Keratinocyte (primary cell): ENCODE measurements at regions not wholly inside any gene's neighbourhood (a gene's known extent, or its start where the extent isn't known, plus 50 kb on each side); places are given as distances from the start of the nearest gene placed in this dataset.

Source experiments
- DNase-seq: peaks from one replicate; pipeline ENCODE4 v3.0.0-alpha.2; 2011; ENCODE audit warnings: low read depth, missing footprints, low spot score
- FAIRE-seq: peaks from 2 replicates; lab custom pipeline; 2011; peaks lifted over from hg19 to GRCh38; lab: Jason Lieb, UNC
- H2AFZ ChIP-seq: 2 replicates; pipeline ENCODE4 v1.6.0; 2012; ENCODE audit warnings: low read length, control low read depth, inconsistent platforms; ENCODE audit not compliant: control insufficient read depth
- H3K27ac ChIP-seq: 2 replicates; pipeline ENCODE4 v1.5.1; 2011; ENCODE audit warnings: low read length; ENCODE audit not compliant: control insufficient read depth, insufficient read depth
- H3K27me3 ChIP-seq: 3 replicates; pipeline ENCODE4 v1.6.0; 2011; ENCODE audit warnings: low read length; ENCODE audit not compliant: control insufficient read depth, insufficient read depth; ENCODE audit errors: extremely low read depth
- H3K36me3 ChIP-seq, 2 experiments: 2 replicates in 1 of 2; 3 replicates in 1 of 2; pipeline ENCODE4 v1.5.1; 2011; ENCODE audit warnings: low read length in 2 of 2, mild to moderate bottlenecking in 1 of 2; ENCODE audit not compliant: control insufficient read depth in 2 of 2, insufficient read depth in 2 of 2; ENCODE audit errors: extremely low read depth in 1 of 2
- H3K4me1 ChIP-seq: 3 replicates; pipeline ENCODE4 v1.5.1; 2011; ENCODE audit warnings: low read length; ENCODE audit not compliant: control insufficient read depth, insufficient read depth; ENCODE audit errors: extremely low read depth
- H3K4me2 ChIP-seq: 3 replicates; pipeline ENCODE4 v1.6.0; 2011; ENCODE audit warnings: low read depth, low read length; ENCODE audit not compliant: control insufficient read depth, insufficient read depth; ENCODE audit errors: extremely low read depth
- H3K4me3 ChIP-seq, 3 experiments: fragments of 200-600 bp in 1 of 3; sonication (generic) in 1 of 3; 2 replicates in 2 of 3; 3 replicates in 1 of 3; pipeline ENCODE4 v1.5.1; 2011 to 2016; ENCODE audit warnings: low read length in 3 of 3, mild to moderate bottlenecking in 3 of 3, control low read depth in 2 of 3, inconsistent platforms in 1 of 3, low read depth in 1 of 3, mixed read lengths in 1 of 3, mixed run types in 1 of 3, moderate library complexity in 1 of 3; ENCODE audit not compliant: control insufficient read depth in 2 of 3, insufficient read depth in 2 of 3; ENCODE audit errors: extremely low read depth in 1 of 3
- H3K79me2 ChIP-seq: 2 replicates; pipeline ENCODE4 v1.6.0; 2012; ENCODE audit warnings: low read length; ENCODE audit not compliant: control insufficient read depth, insufficient read depth
- H3K9ac ChIP-seq: 3 replicates; pipeline ENCODE4 v1.6.0; 2011; ENCODE audit warnings: low read length; ENCODE audit not compliant: control insufficient read depth, insufficient read depth; ENCODE audit errors: extremely low read depth
- H3K9me1 ChIP-seq: 3 replicates; pipeline ENCODE4 v1.6.0; 2011; ENCODE audit warnings: low read length; ENCODE audit not compliant: control insufficient read depth, insufficient read depth; ENCODE audit errors: extremely low read depth
- H3K9me3 ChIP-seq: 2 replicates; pipeline ENCODE4 v1.5.1; 2012; ENCODE audit warnings: low read depth, low read length; ENCODE audit not compliant: control insufficient read depth
- H4K20me1 ChIP-seq: 3 replicates; pipeline ENCODE4 v1.6.0; 2011; ENCODE audit warnings: low read length; ENCODE audit not compliant: control insufficient read depth, insufficient read depth; ENCODE audit errors: extremely low read depth
- EZH2 ChIP-seq: IDR thresholded peaks from one replicate; pipeline ENCODE4 v1.6.1; 2012; ENCODE audit warnings: inconsistent platforms, mild to moderate bottlenecking, low read length, moderate library complexity
- dilution Hi-C: fragments of 300-500 bp; cut with MboI; formaldehyde crosslinking; loops from one replicate; pipeline ENCODE4 v1.7.0; 2020; ENCODE audit warnings: low sequenced_read_pairs; ENCODE audit not compliant: extremely low pct_ligation_motif_present
- TF ChIP-seq, protein P1 (sequence below), 3 experiments: IDR thresholded peaks in 1 of 3; conservative IDR thresholded peaks in 1 of 3; optimal IDR thresholded peaks in 1 of 3; 2 replicates in 2 of 3; 3 replicates in 1 of 3; pipeline versions ENCODE3 to v1.5.1; 2011; ENCODE audit warnings: low read length in 3 of 3, mild to moderate bottlenecking in 3 of 3, moderate library complexity in 2 of 3, control low read depth in 1 of 3, inconsistent platforms in 1 of 3; ENCODE audit not compliant: insufficient read depth in 2 of 3; ENCODE audit errors: extremely low read depth in 1 of 3

DNA sequence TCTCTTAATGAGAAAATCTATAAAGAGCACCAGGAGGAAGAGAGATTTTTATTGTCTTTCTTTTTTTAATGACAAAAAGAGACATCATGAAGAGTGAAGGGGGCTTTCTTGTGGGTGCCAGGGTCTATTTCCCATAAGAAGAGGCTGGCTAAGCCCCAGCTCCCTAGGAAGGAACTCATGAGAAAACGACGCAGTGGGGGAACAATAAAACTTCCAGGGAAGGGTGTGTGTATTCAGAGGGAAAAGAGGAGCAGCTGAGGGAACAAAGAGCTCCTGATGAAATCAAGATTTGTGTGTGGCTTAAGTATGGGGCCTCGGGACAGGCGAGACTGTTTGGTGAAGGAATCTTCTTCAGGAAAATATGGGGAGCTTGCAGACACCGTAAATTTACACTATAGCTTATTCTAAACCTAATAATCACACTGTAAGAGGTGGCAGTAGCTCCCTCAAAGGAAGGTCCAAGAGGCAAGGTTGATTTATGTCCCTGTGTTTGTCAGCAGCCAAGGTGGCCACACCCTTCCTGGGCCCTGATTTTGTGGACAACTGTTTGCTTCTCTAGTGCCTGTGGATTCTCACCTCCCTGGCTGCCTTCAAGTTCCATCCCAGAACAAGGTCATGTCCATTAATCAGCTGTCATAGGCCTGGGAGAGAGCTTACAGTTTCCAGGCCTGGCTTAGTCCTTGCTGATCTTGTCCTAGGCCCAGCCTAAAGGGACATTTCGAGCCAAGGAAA lies 615.7 kb downstream of the INSC start:
- dilution Hi-C loops, result no loop called here
- DNase-seq (no peak), FAIRE-seq (no peak)
- Histone ChIP-seq H3K27me3 (no peaks in the 10 kb centered on the region), H3K4me3 (no peak overlapping the region), H3K4me2 (no peak overlapping the region), H3K36me3 (no peaks in the 10 kb centered on the region), H2AFZ (no peak overlapping the region), H3K4me1 (no peaks in the 10 kb centered on the region), H3K79me2 (no peaks in the 10 kb centered on the region), H3K9ac (no peak overlapping the region), H3K27ac (no peak overlapping the region), H3K9me1 (no peaks in the 10 kb centered on the region), H4K20me1 (no peaks in the 10 kb centered on the region), H3K9me3 (no peaks in the 10 kb centered on the region)
- TF ChIP-seq, protein P1, sequence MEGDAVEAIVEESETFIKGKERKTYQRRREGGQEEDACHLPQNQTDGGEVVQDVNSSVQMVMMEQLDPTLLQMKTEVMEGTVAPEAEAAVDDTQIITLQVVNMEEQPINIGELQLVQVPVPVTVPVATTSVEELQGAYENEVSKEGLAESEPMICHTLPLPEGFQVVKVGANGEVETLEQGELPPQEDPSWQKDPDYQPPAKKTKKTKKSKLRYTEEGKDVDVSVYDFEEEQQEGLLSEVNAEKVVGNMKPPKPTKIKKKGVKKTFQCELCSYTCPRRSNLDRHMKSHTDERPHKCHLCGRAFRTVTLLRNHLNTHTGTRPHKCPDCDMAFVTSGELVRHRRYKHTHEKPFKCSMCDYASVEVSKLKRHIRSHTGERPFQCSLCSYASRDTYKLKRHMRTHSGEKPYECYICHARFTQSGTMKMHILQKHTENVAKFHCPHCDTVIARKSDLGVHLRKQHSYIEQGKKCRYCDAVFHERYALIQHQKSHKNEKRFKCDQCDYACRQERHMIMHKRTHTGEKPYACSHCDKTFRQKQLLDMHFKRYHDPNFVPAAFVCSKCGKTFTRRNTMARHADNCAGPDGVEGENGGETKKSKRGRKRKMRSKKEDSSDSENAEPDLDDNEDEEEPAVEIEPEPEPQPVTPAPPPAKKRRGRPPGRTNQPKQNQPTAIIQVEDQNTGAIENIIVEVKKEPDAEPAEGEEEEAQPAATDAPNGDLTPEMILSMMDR (optimal IDR thresholded peaks at IDR 0.05 in 1 of 3, IDR thresholded peaks at IDR 0.05 in 1 of 3, conservative IDR thresholded peaks at IDR 0.05 in 1 of 3; ENCODE audit: extremely low read depth in 1 of 3, insufficient read depth in 2 of 3, low read length in 3 of 3), result no peak

DNA sequence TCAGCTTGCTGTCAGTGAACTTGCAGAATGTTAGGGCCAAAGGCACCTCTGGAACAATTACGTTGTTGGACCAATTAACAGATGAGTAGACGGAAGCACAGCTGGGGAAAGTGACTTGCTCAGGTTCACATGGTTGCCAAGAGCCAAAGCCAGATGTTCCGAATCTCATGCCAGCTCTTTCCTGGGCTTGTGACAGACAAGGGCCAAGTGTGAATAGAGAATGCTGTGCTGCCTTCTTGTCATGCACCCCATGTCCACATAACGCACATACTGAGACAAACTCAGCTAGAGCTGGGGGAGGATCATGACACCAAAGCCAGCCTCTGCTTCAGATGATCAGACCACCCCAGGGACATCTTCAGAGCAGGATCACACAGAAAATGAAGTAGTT lies 616.3 kb downstream of the INSC start:
- Histone ChIP-seq H4K20me1 (no peaks in the 10 kb centered on the region), H3K9me3 (no peaks in the 10 kb centered on the region), H3K79me2 (no peaks in the 10 kb centered on the region), H3K9ac (no peak overlapping the region), H3K9me1 (no peaks in the 10 kb centered on the region), H3K4me1 (no peaks in the 10 kb centered on the region), H2AFZ (no peak overlapping the region), H3K4me2 (no peak overlapping the region), H3K27me3 (no peaks in the 10 kb centered on the region), H3K27ac (no peak overlapping the region), H3K4me3 (no peak overlapping the region), H3K36me3 (no peaks in the 10 kb centered on the region)
- no peak for FAIRE-seq
- dilution Hi-C loops, result no loop called here
- no peak for DNase-seq
- TF ChIP-seq EZH2, result no peak
- TF ChIP-seq, protein P1 (optimal IDR thresholded peaks at IDR 0.05 in 1 of 3, IDR thresholded peaks at IDR 0.05 in 1 of 3, conservative IDR thresholded peaks at IDR 0.05 in 1 of 3; ENCODE audit: extremely low read depth in 1 of 3, insufficient read depth in 2 of 3, low read length in 3 of 3), result no peak
